Stimulated activated CD8-positive, alpha-beta memory T cell treated with anti-CD3 and anti-CD28 coated beads, Interleukin-15, amount 100 ng/mL, for 24 hours (primary cell): ENCODE measurements at regions not wholly inside any gene's neighbourhood (a gene's known extent, or its start where the extent isn't known, plus 50 kb on each side); places are given as distances from the start of the nearest gene placed in this dataset.

ENCODE experiments used
- DNase-seq: peaks from one replicate; pipeline ENCODE4 v3.0.0-alpha.2; 2020; ENCODE audit warnings: low read depth

DNA sequence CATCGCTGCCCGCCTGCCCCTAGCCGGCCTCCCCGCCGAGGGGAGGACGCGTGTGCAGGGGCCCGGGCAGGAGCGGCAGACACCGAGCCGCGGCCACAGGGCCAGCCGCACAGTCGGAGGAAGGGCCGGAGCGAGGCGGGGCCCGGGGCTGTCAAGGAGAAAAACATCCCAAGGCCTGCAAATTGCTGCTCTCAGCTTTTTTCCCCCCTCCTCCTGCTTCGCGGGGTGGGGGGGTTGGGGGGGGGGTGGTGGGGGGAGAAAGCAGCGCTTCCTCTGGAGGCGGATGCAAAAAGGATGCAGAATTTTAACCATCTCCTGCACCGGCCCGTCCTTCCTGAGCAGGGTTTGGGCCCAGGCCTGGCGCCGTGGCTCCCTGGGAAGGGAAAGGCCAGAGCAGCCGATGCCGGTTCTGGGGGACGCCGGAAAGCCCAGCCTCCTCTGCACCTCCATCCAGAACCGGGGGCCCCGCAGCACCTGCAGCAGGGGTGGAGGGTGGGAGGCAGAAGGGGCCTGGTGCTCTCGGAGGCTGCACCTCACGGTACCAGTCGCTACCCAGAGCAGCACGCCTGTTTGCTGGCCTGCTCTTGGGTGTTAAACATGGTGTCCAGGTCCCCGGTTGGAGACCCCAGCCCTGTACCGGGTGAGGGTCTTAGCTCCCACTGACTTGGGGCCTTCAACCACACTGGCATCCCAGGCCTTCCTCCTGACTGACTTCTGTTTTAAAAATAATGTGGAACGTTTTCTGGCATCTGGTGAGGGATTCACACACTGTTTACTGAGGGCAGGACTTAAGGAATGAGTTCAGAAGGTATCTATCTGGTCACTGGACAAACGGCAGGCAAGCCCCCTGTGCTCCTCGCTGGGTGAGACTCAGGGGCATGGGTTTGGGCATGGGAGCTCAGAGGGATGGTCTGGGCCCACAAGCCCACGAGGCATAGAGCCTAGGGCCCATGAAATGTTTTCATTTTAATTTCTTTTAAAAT, 77.4 kb upstream of the WNT7B start:
- DNase-seq: no peak

DNA sequence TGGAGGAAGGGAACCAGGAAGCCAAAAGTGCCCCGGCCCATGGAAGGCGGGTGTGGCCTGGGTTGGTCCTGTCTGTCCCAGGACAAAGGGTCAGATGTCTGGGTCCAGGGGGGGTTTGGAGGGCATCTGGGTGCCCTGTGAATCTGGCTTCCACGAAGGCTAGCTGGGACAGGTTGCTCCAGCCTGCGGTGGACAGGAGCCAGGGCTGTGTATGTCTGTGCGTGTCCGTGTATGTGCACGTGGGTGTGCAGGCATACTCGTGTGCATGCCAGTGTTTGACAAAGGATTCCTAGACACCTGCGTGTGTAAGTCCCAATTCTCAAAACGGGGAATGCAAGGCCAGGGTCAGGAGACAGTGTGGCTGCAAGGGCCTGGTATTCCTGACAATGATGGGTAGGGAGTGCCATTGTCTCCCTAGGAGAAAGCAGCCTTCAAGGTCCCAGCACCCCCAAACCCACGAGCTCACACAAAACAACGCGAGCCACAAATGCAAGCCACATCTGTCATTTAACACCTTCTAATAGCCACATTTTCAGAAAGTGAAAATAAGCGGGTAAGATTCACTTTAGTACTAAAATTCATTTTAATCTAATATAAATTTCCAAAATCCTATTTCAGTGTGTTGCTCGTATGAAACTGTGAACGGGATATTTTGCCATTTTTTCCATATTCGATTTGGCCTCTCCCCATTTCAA, 78.4 kb upstream of the WNT7B start:
- no peak for DNase-seq

DNA sequence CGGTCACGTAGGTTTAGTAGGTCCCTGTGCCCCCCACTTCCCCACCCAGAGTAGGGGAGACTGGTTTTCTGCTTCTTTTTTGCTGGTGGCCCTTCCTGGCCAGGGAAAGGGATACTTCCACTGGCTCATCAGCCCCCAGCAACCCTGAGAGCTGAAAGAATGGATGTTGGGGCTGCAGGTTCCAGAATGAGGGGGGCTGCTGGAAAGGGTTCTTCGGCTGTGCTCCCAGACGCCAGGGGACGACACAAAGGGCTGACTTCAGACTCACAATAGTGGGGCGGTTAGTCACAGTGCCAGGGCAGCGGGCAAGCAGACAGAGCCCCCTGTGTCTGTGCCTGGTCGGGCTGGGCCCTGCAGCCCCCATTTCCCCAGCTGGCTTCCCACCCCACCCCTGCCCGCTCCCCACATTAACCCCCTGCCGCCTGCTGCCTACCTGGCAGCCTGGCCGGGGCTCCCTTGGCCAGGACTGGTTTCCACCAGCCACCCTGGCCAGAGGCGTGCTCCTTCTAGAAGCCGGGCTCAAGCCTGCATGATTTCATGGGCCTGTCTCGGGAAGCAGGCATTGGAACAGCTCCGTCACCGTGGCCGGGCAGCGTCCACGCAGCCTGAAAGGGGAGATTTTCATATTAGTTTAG, 79.1 kb upstream of the WNT7B start:
- DNase-seq: no peak

DNA sequence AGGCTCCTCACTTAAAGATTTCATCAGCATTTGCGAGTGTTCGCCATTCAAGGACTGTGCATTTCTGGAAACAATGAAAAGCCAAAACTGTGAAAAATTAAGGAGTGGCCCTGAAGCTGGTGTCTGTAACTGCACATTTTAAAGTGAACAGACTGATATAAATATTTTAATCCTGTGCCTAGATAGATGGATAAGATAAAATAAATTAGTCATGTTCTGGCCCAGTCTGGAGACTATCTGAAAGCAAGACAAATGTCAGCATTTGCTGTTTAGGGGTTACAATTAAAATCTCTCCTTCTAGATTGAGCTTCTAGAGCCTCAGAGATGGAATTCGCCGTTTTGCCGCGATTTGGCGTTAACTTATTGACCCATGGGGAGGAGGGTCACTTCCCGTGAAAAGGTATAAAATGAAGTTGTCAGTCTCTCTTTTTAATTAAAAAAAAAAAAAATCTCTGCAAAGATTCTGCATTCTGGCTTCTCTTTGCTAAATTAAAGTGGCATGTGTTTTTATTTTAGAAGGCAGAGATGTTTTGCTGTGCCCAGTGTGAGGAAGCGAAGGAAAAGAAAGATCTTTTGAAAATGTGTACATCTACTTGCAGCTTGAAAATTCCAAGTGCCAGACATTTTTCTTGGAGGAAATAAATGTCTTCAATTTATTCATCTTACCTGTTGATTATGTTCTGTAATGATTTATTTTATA, 79.7 kb upstream of the WNT7B start:
- no peak for DNase-seq

DNA sequence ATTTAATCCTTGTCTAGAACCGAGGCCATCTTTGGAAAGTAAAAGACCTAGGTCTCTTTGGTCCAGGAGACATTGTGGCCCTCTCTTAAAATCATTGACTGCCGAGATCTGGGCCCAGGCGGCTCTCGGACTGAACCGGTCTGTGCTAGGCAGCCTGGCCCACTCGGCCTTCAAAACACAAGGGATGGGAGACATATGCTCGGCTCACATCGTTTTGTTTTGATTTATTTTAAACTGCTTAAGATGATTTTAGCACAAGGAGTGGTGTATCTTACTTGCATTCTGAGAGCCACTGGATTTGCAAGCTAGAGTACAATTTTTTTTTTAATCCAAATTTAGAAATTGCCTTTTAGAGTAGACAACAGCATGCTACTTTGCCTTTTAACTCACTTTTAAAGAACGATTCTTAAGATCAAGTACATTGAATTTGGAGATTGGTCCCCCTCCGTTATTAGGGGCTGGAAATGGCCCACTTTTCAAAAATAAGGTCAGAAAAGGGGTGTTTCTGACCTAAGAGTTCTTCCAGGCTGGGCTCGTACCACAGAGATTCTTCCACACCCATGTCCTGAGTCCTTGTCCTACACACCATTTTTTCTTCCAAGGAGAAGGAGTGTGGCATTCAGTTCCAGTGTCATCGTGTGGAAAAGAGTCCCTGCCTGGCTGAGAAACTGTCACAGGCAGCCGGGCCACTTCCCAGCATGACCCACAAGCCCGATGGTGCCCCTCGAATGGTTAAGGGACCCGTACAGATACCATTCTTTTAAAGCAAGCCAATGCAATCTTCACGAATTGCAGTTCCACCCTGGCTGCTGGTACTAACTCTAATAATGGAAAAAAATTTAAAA, 80.5 kb upstream of the WNT7B start:
- DNase-seq: no peak

DNA sequence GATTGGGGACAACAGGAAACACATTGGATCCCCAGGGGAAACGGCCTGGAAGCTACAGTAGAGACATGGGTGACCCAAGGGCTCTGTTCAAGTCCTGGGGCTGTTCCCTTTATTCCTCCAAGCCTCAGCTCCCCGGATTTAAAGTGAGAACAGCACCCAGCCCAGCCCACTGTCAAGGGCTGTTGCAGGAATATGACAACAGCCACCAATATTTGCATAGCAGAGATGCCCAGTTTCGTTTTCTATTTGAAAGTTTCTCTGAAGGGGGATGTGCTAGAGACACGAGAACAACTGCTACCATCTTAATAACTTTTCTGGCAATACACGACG, 81.1 kb upstream of the WNT7B start:
- DNase-seq: no peak

DNA sequence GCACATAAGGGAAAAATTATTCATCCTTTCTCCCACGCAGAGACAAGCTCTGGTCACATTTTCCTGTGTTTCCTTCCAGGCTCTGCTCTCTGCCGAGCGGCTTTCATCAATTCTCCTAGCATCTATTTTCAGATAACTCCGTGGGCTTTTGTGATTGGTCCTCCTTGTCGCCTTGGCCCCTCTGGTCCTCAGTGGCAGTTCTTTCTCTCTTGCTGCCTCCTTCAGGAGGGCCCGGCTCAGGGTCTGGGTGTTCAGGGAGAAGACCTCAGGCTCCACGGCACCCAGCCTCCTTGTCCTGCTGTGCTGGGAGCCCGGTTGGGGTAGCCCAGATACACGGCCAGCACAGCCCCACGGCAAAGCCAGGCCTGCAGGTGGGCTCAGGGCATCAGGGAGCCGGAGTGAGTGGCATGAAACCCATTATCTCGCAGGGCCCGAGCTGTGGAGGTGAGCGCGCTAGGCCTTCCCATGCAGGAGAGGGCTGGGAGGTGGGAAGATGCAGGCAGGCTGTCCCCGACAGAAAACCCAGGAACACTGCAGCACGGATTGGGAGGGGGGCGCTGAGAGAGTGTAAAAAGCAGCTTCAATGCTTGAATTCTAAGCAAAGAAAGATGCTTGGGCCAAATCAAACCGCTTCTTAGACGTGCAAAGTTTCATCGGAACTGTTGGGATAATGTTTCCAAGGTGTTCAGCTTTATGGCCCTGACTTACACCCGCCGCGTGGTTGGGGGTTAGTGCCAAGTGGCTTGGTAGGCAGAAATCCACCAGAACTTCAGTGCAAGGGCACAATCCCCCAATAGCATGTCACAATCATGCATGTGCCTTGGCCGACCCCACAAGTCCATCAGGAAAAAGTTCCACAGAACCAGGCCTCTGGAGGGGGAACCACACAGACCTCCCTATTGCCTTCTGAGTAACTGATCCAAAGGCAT, 81.9 kb upstream of the WNT7B start:
- DNase-seq: no peak

DNA sequence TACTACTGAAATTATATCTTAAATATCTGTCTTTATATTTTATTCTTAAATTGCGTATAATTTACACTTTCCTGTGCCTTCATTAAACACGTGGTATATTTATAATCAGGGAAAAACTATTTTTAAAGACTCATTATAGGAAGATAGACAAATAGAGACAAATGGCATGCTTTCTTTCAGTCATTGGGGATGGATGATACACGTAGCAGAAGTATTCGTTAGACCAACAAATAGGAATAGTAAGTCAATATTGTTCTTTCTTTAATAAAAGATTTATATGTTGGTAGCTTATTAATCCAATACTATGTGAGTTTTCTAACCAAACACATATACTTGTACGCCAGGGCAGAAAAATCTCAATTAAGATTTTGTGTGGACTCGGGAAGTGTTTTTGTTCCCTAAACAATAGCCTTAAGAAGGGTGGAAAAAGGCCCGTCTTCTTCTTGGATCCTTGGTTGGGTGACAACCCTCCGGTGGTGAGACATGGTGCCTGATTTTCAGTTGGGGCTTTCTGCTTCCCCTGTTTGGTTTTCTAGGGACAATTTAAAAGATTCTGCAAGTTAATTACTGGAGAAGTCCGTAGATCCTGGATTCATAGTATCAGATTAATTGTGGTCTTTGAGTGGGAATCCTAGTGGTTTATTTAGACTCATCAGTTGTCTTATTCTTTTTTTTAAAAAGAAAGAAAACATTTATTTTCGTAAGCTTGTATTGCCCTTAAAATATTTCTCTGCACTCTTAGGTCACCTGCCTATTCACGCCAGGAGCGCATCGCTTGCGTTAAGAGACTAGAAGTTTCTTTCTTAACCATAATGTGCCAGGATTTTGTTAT, 83.5 kb upstream of the WNT7B start:
- no peak for DNase-seq

DNA sequence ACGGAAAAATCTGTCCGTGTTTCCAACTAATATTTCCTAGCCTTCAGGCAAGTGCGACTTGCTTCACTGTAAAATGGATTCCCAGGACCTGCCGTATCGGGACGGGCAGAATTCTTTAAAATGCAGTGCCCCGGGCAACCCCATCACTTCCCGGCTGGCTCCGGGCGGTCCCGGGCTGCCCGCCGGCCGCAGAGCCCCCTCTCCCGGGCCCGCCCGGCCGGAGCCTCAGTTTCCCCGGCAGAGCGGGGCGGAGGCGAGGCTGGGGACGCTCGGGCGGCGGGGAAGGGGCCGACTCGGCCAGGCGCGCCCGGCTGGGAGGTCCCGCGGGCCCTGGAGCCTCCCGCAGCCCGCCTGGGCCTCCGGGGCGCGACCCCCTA, 84.2 kb upstream of the WNT7B start:
- no peak for DNase-seq

DNA sequence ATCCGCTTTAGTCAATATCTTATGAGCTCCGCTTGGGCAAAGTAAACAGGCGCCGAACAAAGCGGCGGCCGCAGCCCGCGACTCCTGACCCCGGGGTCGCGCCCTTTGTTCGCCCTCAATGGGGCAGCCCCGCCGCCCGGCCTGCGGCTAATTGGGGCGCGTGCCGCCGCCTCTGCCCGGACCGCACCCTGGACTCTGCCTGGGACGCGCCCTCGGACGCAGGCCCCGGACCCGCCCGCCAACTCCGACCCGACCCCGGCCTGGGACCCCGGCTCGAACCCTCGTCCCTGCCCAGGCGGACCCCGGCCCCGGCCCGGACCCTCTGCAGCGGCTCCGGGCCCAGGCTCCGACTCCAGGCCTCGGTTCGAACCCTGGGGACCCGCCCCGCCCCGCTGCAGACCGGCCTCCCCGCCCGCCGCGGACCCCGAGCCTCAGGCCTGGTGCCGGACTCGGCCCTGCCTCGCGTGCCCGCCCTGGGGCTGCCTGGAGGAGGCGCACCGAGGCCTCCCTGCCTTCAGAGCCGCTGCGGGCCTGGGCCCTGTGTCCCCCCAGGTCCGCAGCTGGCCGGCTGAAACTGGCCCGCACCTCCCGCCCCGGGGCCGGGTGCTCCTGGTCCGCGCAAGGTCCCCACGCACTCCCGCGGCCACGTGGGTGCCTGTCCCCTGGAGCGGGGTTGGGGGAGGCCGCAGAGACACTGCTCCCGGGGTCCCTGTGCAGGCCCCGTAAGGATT, 84.7 kb upstream of the WNT7B start:
- DNase-seq: no peak

DNA sequence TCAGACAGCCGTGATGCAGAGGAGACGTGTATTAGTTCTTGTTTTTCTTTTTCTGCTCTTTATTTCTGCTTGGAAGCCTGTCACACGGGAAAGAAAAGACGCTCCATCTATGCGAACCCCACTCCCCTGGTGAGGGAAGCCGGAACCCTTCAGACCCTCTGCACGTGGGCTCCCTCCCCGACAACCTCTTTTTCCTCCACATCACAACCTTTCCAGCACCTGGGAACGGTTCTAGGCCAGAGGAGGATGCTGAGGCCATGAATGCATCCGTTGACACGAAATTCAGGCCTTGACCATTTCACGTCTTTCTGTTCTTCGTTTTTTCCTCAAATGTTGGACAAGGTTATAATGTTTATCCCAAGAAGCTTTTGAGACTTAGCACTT, 85.3 kb upstream of the WNT7B start:
- DNase-seq: no peak

DNA sequence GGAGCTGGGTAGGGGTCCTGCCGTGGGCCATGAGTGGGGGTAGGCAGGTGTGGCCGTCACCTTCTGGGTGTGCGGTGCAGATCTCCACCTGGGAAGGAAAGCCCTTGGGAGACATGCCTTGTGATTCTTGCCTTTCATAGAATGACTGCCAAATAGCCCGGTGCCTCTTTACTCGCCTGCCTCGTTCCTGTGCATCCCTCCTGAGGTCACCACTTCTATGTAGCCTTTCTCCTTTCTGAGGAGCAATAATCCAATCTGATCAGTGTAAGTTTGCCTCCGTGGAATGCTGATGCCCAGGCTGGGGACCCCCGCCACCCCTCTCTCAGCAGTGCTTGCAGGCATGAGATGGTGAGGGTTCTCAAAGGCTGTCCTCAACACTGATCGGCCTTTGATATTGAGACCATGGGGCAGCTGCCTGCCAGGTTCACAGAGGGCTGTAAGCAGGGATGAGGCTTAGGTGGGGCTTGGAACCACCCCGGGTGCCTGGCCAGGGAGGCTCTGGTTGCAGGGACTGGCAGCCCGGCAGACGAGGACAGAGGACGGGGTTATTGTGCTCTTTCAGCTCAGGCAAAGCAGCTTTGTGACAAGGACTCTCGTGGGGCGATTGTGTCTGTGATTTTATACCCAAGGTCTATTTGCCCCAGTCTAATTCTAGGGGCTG, 86.1 kb upstream of the WNT7B start:
- DNase-seq: no peak

DNA sequence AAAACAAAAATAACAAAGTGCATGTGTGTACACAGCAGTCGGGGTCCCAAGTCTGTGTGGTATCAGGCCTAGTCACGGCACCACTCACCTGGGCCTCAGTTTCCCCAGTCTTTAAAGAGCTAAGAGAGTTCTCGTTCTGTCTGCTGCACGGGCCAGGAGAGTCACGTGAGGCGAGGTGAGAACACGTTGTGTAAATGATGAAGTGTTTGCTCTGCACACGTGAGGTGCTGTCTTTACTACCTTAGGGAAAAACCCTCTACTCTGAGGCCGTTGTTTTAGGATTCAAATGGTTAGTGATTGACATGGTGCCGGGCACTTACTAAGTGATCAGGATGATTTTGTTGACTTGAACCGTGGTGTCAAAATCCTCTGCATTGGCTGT, 86.5 kb upstream of the PPARA start:
- no peak for DNase-seq

DNA sequence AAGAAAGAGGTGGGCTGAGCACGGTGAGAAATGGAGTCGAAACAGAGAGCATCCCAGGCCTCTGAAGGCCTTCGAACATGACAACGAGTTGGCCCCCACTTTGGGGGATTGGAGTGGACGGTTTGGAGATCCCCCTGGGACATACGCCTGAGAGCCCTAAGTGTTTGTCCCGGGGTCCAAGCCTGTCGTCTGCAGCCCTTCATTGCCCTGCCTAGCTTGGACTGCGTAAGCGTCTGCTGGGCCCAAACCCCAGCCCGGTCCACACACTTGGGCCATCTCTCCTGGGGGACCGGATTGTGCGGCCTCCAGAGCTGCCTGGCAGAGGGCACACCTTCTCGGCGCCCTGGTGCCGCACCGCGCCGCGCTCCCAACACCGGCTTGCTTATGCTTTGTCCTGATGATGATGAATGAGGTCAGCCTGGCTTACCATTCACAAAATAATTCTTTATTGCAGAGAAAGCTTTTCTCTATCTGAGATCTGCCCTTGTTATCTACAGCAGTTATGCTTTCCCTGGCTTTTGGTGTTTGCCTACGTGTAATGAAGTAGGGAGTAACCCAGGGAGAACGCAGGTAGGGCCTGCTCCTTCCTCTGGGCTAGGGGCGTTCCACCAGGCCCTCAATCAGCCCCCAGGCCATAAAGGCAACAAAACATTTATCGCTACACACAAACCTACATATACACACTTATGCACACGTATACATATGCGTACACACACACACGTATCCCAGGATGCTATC, 85.9 kb upstream of the PPARA start:
- no peak for DNase-seq

DNA sequence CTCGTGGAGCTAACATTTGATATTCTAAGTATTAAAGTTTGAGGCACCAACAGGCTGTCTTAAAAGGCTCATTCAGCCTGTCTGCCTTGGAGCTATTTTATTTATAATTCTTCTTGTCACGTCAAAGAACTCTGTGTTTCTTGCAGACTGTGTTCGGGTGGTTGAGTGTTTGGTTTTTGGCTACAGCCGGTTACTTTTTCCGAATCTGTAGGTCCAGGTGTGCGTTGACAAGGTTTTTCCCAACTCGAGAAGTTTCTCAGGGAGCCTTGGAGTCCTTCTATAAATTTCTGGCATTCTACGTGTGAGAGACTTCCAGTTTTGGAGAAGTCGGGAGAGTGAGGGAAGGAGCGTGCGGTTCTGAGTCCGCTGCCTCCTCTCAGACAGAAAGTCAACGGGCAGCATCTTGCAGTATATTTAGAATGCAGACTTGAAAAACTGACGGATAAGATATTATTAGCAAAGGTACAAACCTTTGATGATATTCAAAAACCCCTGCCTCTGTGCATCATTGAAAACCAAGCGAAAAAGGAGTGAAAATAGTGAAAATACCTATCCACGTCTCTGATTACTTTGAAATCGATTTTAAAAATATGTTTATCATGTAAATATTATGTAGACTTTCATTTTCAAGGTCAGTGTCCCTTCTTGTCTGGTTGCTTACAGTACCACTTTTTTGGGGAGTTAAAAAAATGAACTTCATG, 85.2 kb upstream of the PPARA start:
- no peak for DNase-seq

DNA sequence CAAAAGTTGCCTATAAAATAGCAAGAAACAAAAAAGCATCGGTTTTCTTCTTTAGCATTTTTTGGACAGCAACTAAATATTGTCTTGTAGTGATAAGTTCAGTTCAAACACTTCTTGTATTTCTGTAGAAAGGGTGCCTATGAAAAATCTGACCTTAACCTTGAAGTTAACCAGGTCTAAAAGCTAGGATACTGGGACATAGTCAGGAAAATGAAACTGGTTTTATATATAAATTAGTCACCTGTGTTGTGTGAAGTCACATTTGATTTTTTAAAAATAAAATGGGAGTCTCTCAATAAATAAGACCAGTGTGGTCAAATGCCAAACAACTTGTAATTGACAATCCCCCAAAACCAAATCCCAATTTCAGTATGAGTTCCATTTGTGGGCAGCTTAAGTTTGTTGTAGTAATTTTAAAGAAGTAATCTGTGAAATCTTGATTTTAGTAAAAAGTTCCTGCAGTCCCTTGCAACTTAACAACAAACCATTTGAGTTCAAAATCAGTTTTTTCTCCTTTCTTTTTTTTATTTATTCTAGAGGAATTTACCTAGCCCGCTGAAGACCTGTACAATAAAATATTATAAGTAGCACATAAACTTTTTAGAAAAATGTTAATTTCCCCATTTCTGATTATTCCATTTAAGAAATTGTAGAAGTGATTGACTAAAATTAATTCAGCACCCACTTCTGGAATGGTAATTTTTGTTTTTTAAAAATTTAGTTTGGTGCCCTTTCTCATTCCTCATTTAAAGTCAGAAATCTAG, 84.5 kb upstream of the PPARA start:
- DNase-seq: no peak
